22Rv1 (cell line): ENCODE measurements at regions not wholly inside any gene's neighbourhood (a gene's known extent, or its start where the extent isn't known, plus 50 kb on each side); places are given as distances from the start of the nearest gene placed in this dataset.

Experiments used
- H3K27ac ChIP-seq: fragments of 450-650 bp; 2 replicates; pipeline ENCODE4 v1.5.1; 2017
- CTCF ChIP-seq: fragments of 450-650 bp; IDR thresholded peaks from 2 replicates; pipeline ENCODE4 v1.5.1; 2017; ENCODE audit warnings: mild to moderate bottlenecking
- ZFX ChIP-seq: fragments of 450-650 bp; IDR thresholded peaks from 2 replicates; pipeline ENCODE4 v1.6.1; 2017; ENCODE audit warnings: antibody characterized with exemption, borderline replicate concordance

- H3K27ac ChIP-seq, result no peak overlapping the region
Measured at GRCh38 chr5:102651466-102651865, 103.6 kb upstream of the PAM start.

GRCh38 chr5:102654559-102655349 is 100.4 kb upstream of the PAM start:
- H3K27ac ChIP-seq, result no peak overlapping the region
- no peak for TF ChIP-seq ZFX
- no peak for TF ChIP-seq CTCF

More at GRCh38 chr5:102651466-102651865, 103.6 kb upstream of the PAM start:
- TF ChIP-seq CTCF (no peak), ZFX (no peak)

GRCh38 chr5:102659151-102659550 is 96.0 kb upstream of the PAM start:
- TF ChIP-seq CTCF, result no peak
- TF ChIP-seq ZFX, result no peak
- H3K27ac ChIP-seq, result no peak overlapping the region

GRCh38 chr5:102660111-102660510 is 95.0 kb upstream of the PAM start:
- TF ChIP-seq CTCF (no peak), ZFX (no peak)
- H3K27ac ChIP-seq, result no peak overlapping the region

GRCh38 chr5:102663749-102664530 is 91.2 kb upstream of the PAM start:
- no peak overlapping the region for H3K27ac ChIP-seq
- TF ChIP-seq CTCF (no peak), ZFX (no peak)

- H3K27ac ChIP-seq, result no peak overlapping the region
- TF ChIP-seq CTCF, result no peak
- TF ChIP-seq ZFX, result no peak
Measured at GRCh38 chr5:102664616-102665335, 90.3 kb upstream of the PAM start.
